HEK293 (cell line): ENCODE measurements at regions not wholly inside any gene's neighbourhood (a gene's known extent, or its start where the extent isn't known, plus 50 kb on each side); places are given as distances from the start of the nearest gene placed in this dataset.

Experiments used
- CTCF ChIA-PET: fragments of 350-600 bp; formaldehyde crosslinking; extraction: SDS; loops from one replicate; lab custom pipeline; 2021; ENCODE audit warnings: antibody characterized with exemption; lab: Yijun Ruan, JAX
- POLR2A ChIA-PET: fragments of 300-600 bp; formaldehyde crosslinking; extraction: SDS; loops from one replicate; lab custom pipeline; 2020; ENCODE audit warnings: antibody characterized with exemption, inconsistent platforms; lab: Yijun Ruan, JAX
- H3K27ac ChIP-seq: fragments of 200-500 bp; sonication (Bioruptor generic); 2 replicates; pipeline ENCODE4 v1.5.1; 2014; ENCODE audit warnings: low read depth, low read length, control low read depth, inconsistent platforms; ENCODE audit errors: extremely low read depth
- H3K36me3 ChIP-seq, 2 experiments: fragments of 200-500 bp in 1 of 2; sonication (Bioruptor generic) in 1 of 2; 1 replicate in 1 of 2; 2 replicates in 1 of 2; pipeline ENCODE4 v1.5.1; 2014 to 2017; ENCODE audit warnings: inconsistent platforms in 2 of 2, low read length in 2 of 2; ENCODE audit not compliant: control insufficient read depth in 2 of 2, insufficient read depth in 1 of 2
- H3K4me1 ChIP-seq: fragments of 200-500 bp; sonication (Bioruptor generic); 2 replicates; pipeline ENCODE4 v1.5.1; 2014; ENCODE audit warnings: mild to moderate bottlenecking, low read length, inconsistent platforms; ENCODE audit not compliant: control insufficient read depth, insufficient read depth
- H3K4me3 ChIP-seq: 2 replicates; pipeline ENCODE4 v1.5.1; 2011; ENCODE audit warnings: low read depth, mild to moderate bottlenecking, control low read depth, low read length, moderate library complexity
- H3K9me3 ChIP-seq: fragments of 200-500 bp; sonication (Bioruptor generic); 2 replicates; pipeline ENCODE4 v1.5.1; 2014; ENCODE audit warnings: low read depth, low read length, inconsistent platforms; ENCODE audit not compliant: control insufficient read depth, insufficient read depth
- HOXD13 ChIP-seq: sonication (generic); formaldehyde crosslinking; IDR thresholded peaks from 2 replicates; pipeline ENCODE4 v1.8.0; 2022; ENCODE audit warnings: missing genetic modification reagents, borderline replicate concordance
- PRDM10 ChIP-seq: fragments of 450-650 bp; formaldehyde crosslinking; IDR thresholded peaks from 2 replicates; pipeline ENCODE4 v1.5.1; 2016; ENCODE audit warnings: missing biosample characterization, missing genetic modification characterization
- PRDM2 ChIP-seq: fragments of 450-650 bp; formaldehyde crosslinking; IDR thresholded peaks from 2 replicates; pipeline ENCODE4 v1.5.1; 2016; ENCODE audit warnings: missing biosample characterization, missing genetic modification characterization, borderline replicate concordance
- ZNF138 ChIP-seq: fragments of 450-650 bp; formaldehyde crosslinking; IDR thresholded peaks from 2 replicates; pipeline ENCODE4 v1.5.1; 2016; ENCODE audit warnings: missing biosample characterization, missing genetic modification characterization, borderline replicate concordance
- ZNF391 ChIP-seq: fragments of 450-650 bp; formaldehyde crosslinking; IDR thresholded peaks from 2 replicates; pipeline ENCODE4 v1.5.1; 2016; ENCODE audit warnings: low read depth, missing biosample characterization, missing genetic modification characterization, borderline replicate concordance
- ZNF521 ChIP-seq: fragments of 450-650 bp; formaldehyde crosslinking; IDR thresholded peaks from 2 replicates; pipeline ENCODE4 v1.5.1; 2017; ENCODE audit warnings: missing biosample characterization, mild to moderate bottlenecking, missing genetic modification characterization
- ZNF571 ChIP-seq: fragments of 450-650 bp; formaldehyde crosslinking; IDR thresholded peaks from 2 replicates; pipeline ENCODE4 v1.5.0; 2017; ENCODE audit warnings: missing biosample characterization, missing genetic modification characterization
- ZNF585B ChIP-seq: fragments of 450-650 bp; formaldehyde crosslinking; IDR thresholded peaks from 2 replicates; pipeline ENCODE4 v1.5.1; 2016; ENCODE audit warnings: missing biosample characterization, missing genetic modification characterization
- ZNF626 ChIP-seq: fragments of 450-650 bp; sonication (Bioruptor Pico); formaldehyde crosslinking; IDR thresholded peaks from 2 replicates; pipeline ENCODE4 v1.5.1; 2018; ENCODE audit warnings: missing biosample characterization, missing genetic modification characterization, inconsistent platforms
- ZNF776 ChIP-seq: fragments of 450-650 bp; formaldehyde crosslinking; IDR thresholded peaks from 2 replicates; pipeline ENCODE4 v1.5.0; 2017; ENCODE audit warnings: missing biosample characterization, missing genetic modification characterization, borderline replicate concordance
- ZNF843 ChIP-seq: fragments of 450-650 bp; formaldehyde crosslinking; IDR thresholded peaks from 2 replicates; pipeline ENCODE4 v1.5.1; 2016; ENCODE audit warnings: missing biosample characterization, missing genetic modification characterization
- TF ChIP-seq, protein P1 (sequence below): sonication (generic); formaldehyde crosslinking; IDR thresholded peaks from 2 replicates; pipeline ENCODE4 v1.8.1; 2022; ENCODE audit warnings: mild to moderate bottlenecking, moderate library complexity, missing genetic modification reagents
- TF ChIP-seq, protein P2 (sequence below): fragments of 450-650 bp; formaldehyde crosslinking; IDR thresholded peaks from 2 replicates; pipeline ENCODE4 v1.5.1; 2016; ENCODE audit warnings: missing biosample characterization, missing genetic modification characterization
- TF ChIP-seq, protein P3 (sequence below): fragments of 450-650 bp; formaldehyde crosslinking; IDR thresholded peaks from 2 replicates; pipeline ENCODE4 v1.5.1; 2016; ENCODE audit warnings: missing biosample characterization, missing genetic modification characterization
- TF ChIP-seq, protein P4 (sequence below): fragments of 450-650 bp; formaldehyde crosslinking; IDR thresholded peaks from 2 replicates; pipeline ENCODE4; 2016; ENCODE audit warnings: missing biosample characterization, missing genetic modification characterization

DNA sequence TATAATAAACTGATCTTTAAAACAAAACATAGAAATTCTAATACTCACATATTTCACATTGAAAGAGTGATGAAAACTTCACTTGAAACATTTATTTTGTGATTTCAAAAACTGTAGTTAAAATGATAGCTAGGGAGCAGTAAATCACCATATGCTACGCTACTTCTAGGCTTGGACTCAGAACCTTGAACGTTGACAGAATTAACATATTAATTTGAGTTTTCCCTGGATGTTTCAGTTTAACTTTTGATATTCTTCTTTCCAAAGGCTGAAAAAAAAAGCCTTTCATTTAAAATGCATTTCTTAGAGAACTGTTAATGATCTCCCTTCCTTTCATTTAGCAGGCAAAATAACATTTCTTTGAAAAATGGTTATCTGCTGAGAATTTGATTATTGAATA is 307.8 kb upstream of the SGCD start:
- no peak overlapping the region for H3K4me3 ChIP-seq
- no peak for TF ChIP-seq ZNF776
- TF ChIP-seq, protein P1, sequence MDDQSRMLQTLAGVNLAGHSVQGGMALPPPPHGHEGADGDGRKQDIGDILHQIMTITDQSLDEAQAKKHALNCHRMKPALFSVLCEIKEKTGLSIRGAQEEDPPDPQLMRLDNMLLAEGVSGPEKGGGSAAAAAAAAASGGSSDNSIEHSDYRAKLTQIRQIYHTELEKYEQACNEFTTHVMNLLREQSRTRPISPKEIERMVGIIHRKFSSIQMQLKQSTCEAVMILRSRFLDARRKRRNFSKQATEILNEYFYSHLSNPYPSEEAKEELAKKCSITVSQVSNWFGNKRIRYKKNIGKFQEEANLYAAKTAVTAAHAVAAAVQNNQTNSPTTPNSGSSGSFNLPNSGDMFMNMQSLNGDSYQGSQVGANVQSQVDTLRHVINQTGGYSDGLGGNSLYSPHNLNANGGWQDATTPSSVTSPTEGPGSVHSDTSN: no peak
- TF ChIP-seq, protein P2, sequence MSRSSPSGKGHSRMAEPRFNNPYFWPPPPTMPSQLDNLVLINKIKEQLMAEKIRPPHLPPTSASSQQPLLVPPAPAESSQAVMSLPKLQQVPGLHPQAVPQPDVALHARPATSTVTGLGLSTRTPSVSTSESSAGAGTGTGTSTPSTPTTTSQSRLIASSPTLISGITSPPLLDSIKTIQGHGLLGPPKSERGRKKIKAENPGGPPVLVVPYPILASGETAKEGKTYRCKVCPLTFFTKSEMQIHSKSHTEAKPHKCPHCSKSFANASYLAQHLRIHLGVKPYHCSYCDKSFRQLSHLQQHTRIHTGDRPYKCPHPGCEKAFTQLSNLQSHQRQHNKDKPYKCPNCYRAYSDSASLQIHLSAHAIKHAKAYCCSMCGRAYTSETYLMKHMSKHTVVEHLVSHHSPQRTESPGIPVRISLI (tag by site-specific recombination): no peak
- no peak for TF ChIP-seq ZNF391
- no peak for TF ChIP-seq ZNF521
- no peak for TF ChIP-seq ZNF843
- no peak for TF ChIP-seq ZNF138 (tag by site-specific recombination)
- TF ChIP-seq, protein P3, sequence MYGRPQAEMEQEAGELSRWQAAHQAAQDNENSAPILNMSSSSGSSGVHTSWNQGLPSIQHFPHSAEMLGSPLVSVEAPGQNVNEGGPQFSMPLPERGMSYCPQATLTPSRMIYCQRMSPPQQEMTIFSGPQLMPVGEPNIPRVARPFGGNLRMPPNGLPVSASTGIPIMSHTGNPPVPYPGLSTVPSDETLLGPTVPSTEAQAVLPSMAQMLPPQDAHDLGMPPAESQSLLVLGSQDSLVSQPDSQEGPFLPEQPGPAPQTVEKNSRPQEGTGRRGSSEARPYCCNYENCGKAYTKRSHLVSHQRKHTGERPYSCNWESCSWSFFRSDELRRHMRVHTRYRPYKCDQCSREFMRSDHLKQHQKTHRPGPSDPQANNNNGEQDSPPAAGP (tag by site-specific recombination): no peak
- TF ChIP-seq PRDM2 (tag by site-specific recombination): no peak
- no peak for TF ChIP-seq ZNF626 (tag by site-specific recombination)
- TF ChIP-seq ZNF571 (tag by site-specific recombination): no peak
- no peak for TF ChIP-seq HOXD13 (CRISPR knock-in tag)
- no peak for TF ChIP-seq PRDM10 (tag by site-specific recombination)
- TF ChIP-seq, protein P4, sequence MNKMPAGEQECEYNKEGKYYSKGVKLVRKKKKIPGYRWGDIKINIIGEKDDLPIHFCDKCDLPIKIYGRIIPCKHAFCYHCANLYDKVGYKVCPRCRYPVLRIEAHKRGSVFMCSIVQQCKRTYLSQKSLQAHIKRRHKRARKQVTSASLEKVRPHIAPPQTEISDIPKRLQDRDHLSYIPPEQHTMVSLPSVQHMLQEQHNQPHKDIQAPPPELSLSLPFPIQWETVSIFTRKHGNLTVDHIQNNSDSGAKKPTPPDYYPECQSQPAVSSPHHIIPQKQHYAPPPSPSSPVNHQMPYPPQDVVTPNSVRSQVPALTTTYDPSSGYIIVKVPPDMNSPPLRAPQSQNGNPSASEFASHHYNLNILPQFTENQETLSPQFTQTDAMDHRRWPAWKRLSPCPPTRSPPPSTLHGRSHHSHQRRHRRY (tag by site-specific recombination): no peak
- no peak for TF ChIP-seq ZNF585B (tag by site-specific recombination)
- POLR2A ChIA-PET: no interaction called here

More for the DNA sequence above, 307.8 kb upstream of the SGCD start:
- no peaks in the 10 kb centered on the region for H3K9me3 ChIP-seq
- no peaks in the 10 kb centered on the region for H3K36me3 ChIP-seq
- CTCF ChIA-PET: no interaction called here
- H3K27ac ChIP-seq: no peak overlapping the region
- H3K4me1 ChIP-seq: no peaks in the 10 kb centered on the region
